GM12878 (cell line): ENCODE measurements at regions not wholly inside any gene's neighbourhood (a gene's known extent, or its start where the extent isn't known, plus 50 kb on each side); places are given as distances from the start of the nearest gene placed in this dataset.

Source experiments
- ATAC-seq: fragments of 200-7000 bp; cut with Tn5 transposase; 3 replicates; pipeline ENCODE4 v1.9.1; 2020; ENCODE audit warnings: mild to moderate bottlenecking, moderate library complexity
- BruUV-seq: library from RNA; stranded (reverse); fragments of 400-500 nt; replicated peaks from 2 replicates; lab custom pipeline; 2021; lab: Mats Ljungman, UMichigan
- CTCF ChIA-PET: fragments of 300-600 bp; sonication (Branson Sonifier 250); formaldehyde crosslinking; extraction: SDS; loops from one replicate; lab custom pipeline; 2021; ENCODE audit warnings: inconsistent platforms; lab: Yijun Ruan, JAX
- POLR2A ChIA-PET: fragments of 350-600 bp; formaldehyde crosslinking; extraction: SDS; loops from one replicate; lab custom pipeline; 2021; ENCODE audit warnings: inconsistent platforms; lab: Charles Lee
- RAD21 ChIA-PET: fragments of 300-600 bp; sonication (Branson Sonifier 250); formaldehyde crosslinking; loops from one replicate; lab custom pipeline; 2023; ENCODE audit warnings: antibody characterized with exemption; ENCODE audit not compliant: unreplicated experiment; lab: Charles Lee
- SMC1A ChIA-PET: fragments of 300-600 bp; sonication (Branson Sonifier 250); formaldehyde crosslinking; loops from one replicate; lab custom pipeline; 2023; ENCODE audit not compliant: unreplicated experiment, uncharacterized antibody; lab: Charles Lee
- DNase-seq: peaks from one replicate; pipeline ENCODE4 v3.0.0-alpha.2; 2011; ENCODE audit warnings: low read depth, low spot score
- FAIRE-seq: peaks from 3 replicates; lab custom pipeline; 2011; peaks lifted over from hg19 to GRCh38; lab: Jason Lieb, UNC
- H2AFZ ChIP-seq: 2 replicates; pipeline ENCODE4 v1.6.0; 2011; ENCODE audit warnings: low read depth, low read length, control low read depth; ENCODE audit not compliant: control insufficient read depth
- H3K27ac ChIP-seq: 2 replicates; pipeline ENCODE4 v1.5.1; 2011; ENCODE audit warnings: control low read depth; ENCODE audit not compliant: control insufficient read depth, insufficient read depth
- H3K27me3 ChIP-seq, 2 experiments: replicated peaks in 1 of 2; 2 replicates each; pipeline versions ENCODE4 v1.6.0 to v1.6.1; 2011; ENCODE audit warnings: low read length in 1 of 2; ENCODE audit not compliant: control insufficient read depth in 2 of 2, insufficient read depth in 2 of 2
- H3K36me3 ChIP-seq, 2 experiments: 2 replicates each; pipeline ENCODE4 v1.5.1; 2011; ENCODE audit warnings: low read length in 1 of 2; ENCODE audit not compliant: control insufficient read depth in 2 of 2, insufficient read depth in 2 of 2
- H3K4me1 ChIP-seq: 2 replicates; pipeline ENCODE4 v1.6.1; 2011; ENCODE audit warnings: mild to moderate bottlenecking, low read length, moderate library complexity, mixed read lengths; ENCODE audit not compliant: control insufficient read depth, insufficient read depth
- H3K4me2 ChIP-seq: 2 replicates; pipeline ENCODE4 v1.6.0; 2011; ENCODE audit warnings: control low read depth; ENCODE audit not compliant: control insufficient read depth, insufficient read depth
- H3K4me3 ChIP-seq: fragments of 200-600 bp; sonication (generic); 2 replicates; pipeline ENCODE4 v1.5.1; 2016
- H3K79me2 ChIP-seq: 2 replicates; pipeline ENCODE4 v1.6.0; 2011; ENCODE audit warnings: low read length; ENCODE audit not compliant: control insufficient read depth, insufficient read depth
- H3K9ac ChIP-seq: 2 replicates; pipeline ENCODE4 v1.8.0; 2011; ENCODE audit warnings: low read length, control low read depth, mixed read lengths; ENCODE audit not compliant: control insufficient read depth, insufficient read depth
- H3K9me3 ChIP-seq: replicated peaks from 3 replicates; pipeline ENCODE4 v1.5.1; 2011; ENCODE audit warnings: mild to moderate bottlenecking, low read length; ENCODE audit not compliant: control insufficient read depth, insufficient read depth
- H4K20me1 ChIP-seq: 2 replicates; pipeline ENCODE4 v1.6.0; 2011; ENCODE audit not compliant: control insufficient read depth, insufficient read depth
- BHLHE40 ChIP-seq, 2 experiments: fragments of 450-650 bp in 1 of 2; IDR thresholded peaks; 2 replicates each; pipeline ENCODE4 v1.6.1; 2011 to 2017; ENCODE audit warnings: low read depth in 2 of 2, borderline replicate concordance in 1 of 2, improper control_type of control experiment in 1 of 2, low read length in 1 of 2, mild to moderate bottlenecking in 1 of 2
- CBFB ChIP-seq: IDR thresholded peaks from 2 replicates; pipeline ENCODE4 v1.6.1; 2016; ENCODE audit warnings: antibody characterized with exemption, low read depth
- CHD1 ChIP-seq: IDR thresholded peaks from 2 replicates; pipeline ENCODE4 v1.6.1; 2012; ENCODE audit warnings: low read depth, low read length, improper control_type of control experiment
- GATAD2B ChIP-seq: fragments of 450-650 bp; conservative IDR thresholded peaks from 2 replicates; pipeline ENCODE4 v1.6.1; 2017; ENCODE audit warnings: low read depth, mild to moderate bottlenecking, moderate library complexity
- MEF2B ChIP-seq: fragments of 450-650 bp; IDR thresholded peaks from 2 replicates; pipeline ENCODE4 v1.6.1; 2018; ENCODE audit warnings: mild to moderate bottlenecking, moderate library complexity; ENCODE audit not compliant: partially characterized antibody, poor library complexity, severe bottlenecking
- NBN ChIP-seq: fragments of 450-650 bp; IDR thresholded peaks from 2 replicates; pipeline ENCODE4 v1.6.1; 2016
- SMC3 ChIP-seq: IDR thresholded peaks from 2 replicates; pipeline ENCODE4 v1.6.1; 2011; ENCODE audit warnings: low read length, improper control_type of control experiment, borderline replicate concordance
- SPI1 ChIP-seq: IDR thresholded peaks from 2 replicates; pipeline ENCODE4 v1.6.1; 2011; ENCODE audit warnings: low read depth, mild to moderate bottlenecking, low read length, moderate library complexity, borderline replicate concordance; ENCODE audit not compliant: insufficient read depth
- ZNF207 ChIP-seq: fragments of 450-650 bp; IDR thresholded peaks from 2 replicates; pipeline ENCODE4 v1.6.1; 2014; ENCODE audit warnings: antibody characterized with exemption, mild to moderate bottlenecking, borderline replicate concordance
- WGBS: methylation state at CpG from one replicate; pipeline ENCODE4 v1.1.6; 2016; ENCODE audit warnings: low lambda C conversion rate; ENCODE audit not compliant: insufficient replicate concordance, insufficient coverage; ENCODE audit errors: missing lambda C conversion rate; 5-methylcytosine and 5-hydroxymethylcytosine counted together
- in situ Hi-C: fragments of 300-500 bp; cut with MboI; formaldehyde crosslinking; loops from 9 replicates; pipeline ENCODE4 v1.14.3; 2018; ENCODE audit warnings: mixed read lengths
- intact Hi-C: fragments of 100-400 bp; cut with micrococcal nuclease; formaldehyde crosslinking; loops from one replicate; pipeline ENCODE4 v1.14.2; 2022; ENCODE audit not compliant: unreplicated experiment
- TF ChIP-seq, protein P1 (sequence below), 3 experiments: IDR thresholded peaks in 2 of 3; conservative IDR thresholded peaks in 1 of 3; 2 replicates each; pipeline ENCODE4 v1.5.1; 2011; ENCODE audit warnings: low read depth in 3 of 3, low read length in 3 of 3, mild to moderate bottlenecking in 3 of 3, control low read depth in 2 of 3, moderate library complexity in 2 of 3, inconsistent platforms in 1 of 3, mixed read lengths in 1 of 3; ENCODE audit not compliant: control insufficient read depth in 2 of 3, insufficient read depth in 1 of 3; ENCODE audit errors: extremely low read depth in 1 of 3
- TF ChIP-seq, protein P2 (sequence below): fragments of 450-650 bp; IDR thresholded peaks from 2 replicates; pipeline ENCODE4 v1.6.1; 2017; ENCODE audit warnings: antibody characterized with exemption, mild to moderate bottlenecking, moderate library complexity

DNA sequence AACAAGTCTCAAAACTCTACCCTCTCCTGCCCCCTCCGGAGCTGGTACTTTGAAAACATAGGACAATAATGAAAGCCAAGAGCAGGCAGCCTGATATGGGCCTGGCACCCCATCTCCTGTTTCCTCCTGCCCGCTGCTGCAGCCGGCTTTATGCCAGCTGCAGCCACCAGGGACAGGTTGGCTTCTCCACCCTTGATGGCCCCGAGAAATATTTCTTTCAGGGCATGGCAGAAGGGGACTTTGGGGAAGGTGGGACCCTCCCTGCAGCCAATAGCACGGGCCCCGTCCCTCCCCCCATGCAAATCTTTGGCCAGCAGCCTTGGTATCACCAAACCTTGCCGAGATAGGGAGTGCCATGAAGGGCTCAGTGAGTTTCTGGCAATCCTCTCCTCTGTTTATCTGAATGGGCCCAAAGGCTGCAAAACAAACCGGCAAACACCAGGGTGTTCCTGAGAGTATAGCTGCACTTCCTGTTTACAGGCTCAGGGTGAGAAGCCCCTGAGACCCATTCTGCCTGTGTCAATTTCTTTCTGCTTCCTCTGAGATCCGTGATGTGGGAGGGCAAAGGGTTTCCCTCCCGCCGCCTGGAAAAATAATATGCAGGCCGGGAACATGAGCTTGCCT lies 73.4 kb upstream of the BOD1 start:
- peak overlapping the region; percentile 49 for H3K9ac ChIP-seq
- H3K9me3 ChIP-seq: peaks cover 1% of the 10 kb centered on the region; the same call in 2 of the 3 replicates
- H3K27ac ChIP-seq: peak overlapping the region; percentile 51
- POLR2A ChIA-PET: interaction anchor here (0.6 to 1.2 kb wide), 2 partner anchors 9 to 119 kb away, joined by 3 to 4 read pairs; no protein-coding TSS in a partner anchor
- CTCF ChIA-PET: interaction anchor here (0.8 to 1.7 kb wide), 9 partner anchors 10 to 281 kb away, joined by 3 to 5 read pairs (median 3); no protein-coding TSS in a partner anchor
- H2AFZ ChIP-seq: peak overlapping the region; percentile 89
- WGBS: 30% methylated on average over 12 of the region's 12 CpGs
- in situ Hi-C loops (no loop called here), intact Hi-C loops (loop anchor here (5.0 to 10.0 kb wide), 3 partner anchors 47 to 235 kb away; no protein-coding TSS in a partner anchor)
- no peak for DNase-seq
- RAD21 ChIA-PET: no interaction called here
- no peaks in the 10 kb centered on the region for H3K36me3 ChIP-seq
- BruUV-seq: no TSS peak
- H3K4me1 ChIP-seq: peaks cover 40% of the 10 kb centered on the region
- peak; percentile 85 for FAIRE-seq
- SMC1A ChIA-PET: interaction anchor here (1.0 to 3.3 kb wide), 9 partner anchors 9 to 283 kb away, joined by 3 to 10 read pairs (median 4); no protein-coding TSS in a partner anchor
- H3K4me2 ChIP-seq: peak overlapping the region; percentile 63
- ATAC-seq: peak; percentile 78
- TF ChIP-seq MEF2B (peak; percentile 11), SMC3 (no peak), GATAD2B (0 out of 2 replicates have a peak, but pooled peaks have one; percentile 30), ZNF207 (no peak), BHLHE40 (IDR thresholded peaks at IDR 0.05; ENCODE audit: borderline replicate concordance in 1 of 2, low read depth in 2 of 2, low read length in 1 of 2) (peak in 1 of 2 experiments; percentile 10; a peak in 1 of 4 replicates), CHD1 (no peak), NBN (no peak), CBFB (no peak), SPI1 (peak; percentile 77)
- TF ChIP-seq, protein P1, sequence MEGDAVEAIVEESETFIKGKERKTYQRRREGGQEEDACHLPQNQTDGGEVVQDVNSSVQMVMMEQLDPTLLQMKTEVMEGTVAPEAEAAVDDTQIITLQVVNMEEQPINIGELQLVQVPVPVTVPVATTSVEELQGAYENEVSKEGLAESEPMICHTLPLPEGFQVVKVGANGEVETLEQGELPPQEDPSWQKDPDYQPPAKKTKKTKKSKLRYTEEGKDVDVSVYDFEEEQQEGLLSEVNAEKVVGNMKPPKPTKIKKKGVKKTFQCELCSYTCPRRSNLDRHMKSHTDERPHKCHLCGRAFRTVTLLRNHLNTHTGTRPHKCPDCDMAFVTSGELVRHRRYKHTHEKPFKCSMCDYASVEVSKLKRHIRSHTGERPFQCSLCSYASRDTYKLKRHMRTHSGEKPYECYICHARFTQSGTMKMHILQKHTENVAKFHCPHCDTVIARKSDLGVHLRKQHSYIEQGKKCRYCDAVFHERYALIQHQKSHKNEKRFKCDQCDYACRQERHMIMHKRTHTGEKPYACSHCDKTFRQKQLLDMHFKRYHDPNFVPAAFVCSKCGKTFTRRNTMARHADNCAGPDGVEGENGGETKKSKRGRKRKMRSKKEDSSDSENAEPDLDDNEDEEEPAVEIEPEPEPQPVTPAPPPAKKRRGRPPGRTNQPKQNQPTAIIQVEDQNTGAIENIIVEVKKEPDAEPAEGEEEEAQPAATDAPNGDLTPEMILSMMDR (IDR thresholded peaks at IDR 0.05 in 2 of 3, conservative IDR thresholded peaks at IDR 0.05 in 1 of 3; ENCODE audit: control insufficient read depth in 2 of 3, extremely low read depth in 1 of 3, insufficient read depth in 1 of 3, low read depth in 3 of 3, low read length in 3 of 3): peak in 2 of 3 experiments; percentile 26 to 33; a peak in 2 of 6 replicates
- TF ChIP-seq, protein P2, sequence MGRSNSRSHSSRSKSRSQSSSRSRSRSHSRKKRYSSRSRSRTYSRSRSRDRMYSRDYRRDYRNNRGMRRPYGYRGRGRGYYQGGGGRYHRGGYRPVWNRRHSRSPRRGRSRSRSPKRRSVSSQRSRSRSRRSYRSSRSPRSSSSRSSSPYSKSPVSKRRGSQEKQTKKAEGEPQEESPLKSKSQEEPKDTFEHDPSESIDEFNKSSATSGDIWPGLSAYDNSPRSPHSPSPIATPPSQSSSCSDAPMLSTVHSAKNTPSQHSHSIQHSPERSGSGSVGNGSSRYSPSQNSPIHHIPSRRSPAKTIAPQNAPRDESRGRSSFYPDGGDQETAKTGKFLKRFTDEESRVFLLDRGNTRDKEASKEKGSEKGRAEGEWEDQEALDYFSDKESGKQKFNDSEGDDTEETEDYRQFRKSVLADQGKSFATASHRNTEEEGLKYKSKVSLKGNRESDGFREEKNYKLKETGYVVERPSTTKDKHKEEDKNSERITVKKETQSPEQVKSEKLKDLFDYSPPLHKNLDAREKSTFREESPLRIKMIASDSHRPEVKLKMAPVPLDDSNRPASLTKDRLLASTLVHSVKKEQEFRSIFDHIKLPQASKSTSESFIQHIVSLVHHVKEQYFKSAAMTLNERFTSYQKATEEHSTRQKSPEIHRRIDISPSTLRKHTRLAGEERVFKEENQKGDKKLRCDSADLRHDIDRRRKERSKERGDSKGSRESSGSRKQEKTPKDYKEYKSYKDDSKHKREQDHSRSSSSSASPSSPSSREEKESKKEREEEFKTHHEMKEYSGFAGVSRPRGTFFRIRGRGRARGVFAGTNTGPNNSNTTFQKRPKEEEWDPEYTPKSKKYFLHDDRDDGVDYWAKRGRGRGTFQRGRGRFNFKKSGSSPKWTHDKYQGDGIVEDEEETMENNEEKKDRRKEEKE: no peak
- H3K4me3 ChIP-seq: no peak overlapping the region
- no peaks in the 10 kb centered on the region for H3K79me2 ChIP-seq
- no peaks in the 10 kb centered on the region for H3K27me3 ChIP-seq
- H4K20me1 ChIP-seq: no peaks in the 10 kb centered on the region
